Omental fat pad (tissue), 3 donors: ENCODE measurements at regions not wholly inside any gene's neighbourhood (a gene's known extent, or its start where the extent isn't known, plus 50 kb on each side); places are given as distances from the start of the nearest gene placed in this dataset.

ENCODE experiments used
- ATAC-seq: fragments of 150-250 bp; one replicate; pipeline ENCODE4 v1.9.1; 2016; ENCODE audit warnings: mild to moderate bottlenecking, moderate library complexity; ENCODE audit not compliant: low FRiP score
- DNase-seq: peaks from one replicate; pipeline ENCODE4 v3.0.0-alpha.2; 2019; ENCODE audit warnings: low spot score
- TF ChIP-seq, protein P1 (sequence below), 3 donors: fragments of 450-650 bp; IDR thresholded peaks; one replicate each; pipeline ENCODE4 v1.5.1; 2016 to 2017; ENCODE audit warnings: antibody characterized with exemption in 3 of 3, mild to moderate bottlenecking in 3 of 3, moderate library complexity in 2 of 3

DNA sequence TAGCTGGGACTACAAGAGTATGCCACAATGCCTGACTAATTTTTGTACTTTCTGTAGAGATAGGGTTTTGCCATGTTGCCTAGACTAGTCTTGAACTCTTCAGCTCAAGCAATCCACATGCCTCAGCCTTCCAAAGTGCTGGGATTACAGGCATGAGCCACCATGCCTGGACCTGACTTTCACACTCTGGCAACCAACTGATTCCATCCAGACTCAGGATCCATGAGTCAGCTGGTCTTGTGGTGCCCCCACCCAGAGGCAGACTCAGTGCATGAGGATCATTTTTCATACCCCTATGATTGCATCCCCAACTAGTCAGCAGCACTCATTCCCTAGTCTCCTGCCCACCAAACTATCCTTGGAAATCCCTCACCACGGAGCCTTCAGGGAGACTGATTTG lies 375.9 kb downstream of the ANXA1 start:
- DNase-seq (no peak), ATAC-seq (no peak)
- TF ChIP-seq, protein P1, sequence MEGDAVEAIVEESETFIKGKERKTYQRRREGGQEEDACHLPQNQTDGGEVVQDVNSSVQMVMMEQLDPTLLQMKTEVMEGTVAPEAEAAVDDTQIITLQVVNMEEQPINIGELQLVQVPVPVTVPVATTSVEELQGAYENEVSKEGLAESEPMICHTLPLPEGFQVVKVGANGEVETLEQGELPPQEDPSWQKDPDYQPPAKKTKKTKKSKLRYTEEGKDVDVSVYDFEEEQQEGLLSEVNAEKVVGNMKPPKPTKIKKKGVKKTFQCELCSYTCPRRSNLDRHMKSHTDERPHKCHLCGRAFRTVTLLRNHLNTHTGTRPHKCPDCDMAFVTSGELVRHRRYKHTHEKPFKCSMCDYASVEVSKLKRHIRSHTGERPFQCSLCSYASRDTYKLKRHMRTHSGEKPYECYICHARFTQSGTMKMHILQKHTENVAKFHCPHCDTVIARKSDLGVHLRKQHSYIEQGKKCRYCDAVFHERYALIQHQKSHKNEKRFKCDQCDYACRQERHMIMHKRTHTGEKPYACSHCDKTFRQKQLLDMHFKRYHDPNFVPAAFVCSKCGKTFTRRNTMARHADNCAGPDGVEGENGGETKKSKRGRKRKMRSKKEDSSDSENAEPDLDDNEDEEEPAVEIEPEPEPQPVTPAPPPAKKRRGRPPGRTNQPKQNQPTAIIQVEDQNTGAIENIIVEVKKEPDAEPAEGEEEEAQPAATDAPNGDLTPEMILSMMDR (IDR thresholded peaks at IDR 0.05) = no peak

DNA sequence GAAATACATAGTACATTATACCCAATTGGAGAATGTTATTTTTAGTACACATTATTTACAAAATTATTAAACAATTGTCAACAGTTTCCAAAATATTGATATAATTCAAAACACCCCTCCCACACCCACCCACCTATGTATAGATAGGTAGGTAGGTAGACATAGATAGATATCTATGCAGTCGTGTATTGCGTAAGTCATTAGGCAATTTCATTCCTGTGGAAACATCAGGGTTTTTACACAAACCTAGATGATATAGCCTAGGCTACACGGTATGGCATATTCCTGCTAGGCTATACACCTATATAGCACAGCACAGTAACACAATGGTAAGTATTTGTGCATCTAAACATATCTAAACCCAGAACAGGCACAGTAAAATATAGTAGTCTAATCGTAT lies 377.3 kb downstream of the ANXA1 start:
- TF ChIP-seq, protein P1 (IDR thresholded peaks at IDR 0.05) = no peak
- no peak for DNase-seq
- ATAC-seq = no peak

DNA sequence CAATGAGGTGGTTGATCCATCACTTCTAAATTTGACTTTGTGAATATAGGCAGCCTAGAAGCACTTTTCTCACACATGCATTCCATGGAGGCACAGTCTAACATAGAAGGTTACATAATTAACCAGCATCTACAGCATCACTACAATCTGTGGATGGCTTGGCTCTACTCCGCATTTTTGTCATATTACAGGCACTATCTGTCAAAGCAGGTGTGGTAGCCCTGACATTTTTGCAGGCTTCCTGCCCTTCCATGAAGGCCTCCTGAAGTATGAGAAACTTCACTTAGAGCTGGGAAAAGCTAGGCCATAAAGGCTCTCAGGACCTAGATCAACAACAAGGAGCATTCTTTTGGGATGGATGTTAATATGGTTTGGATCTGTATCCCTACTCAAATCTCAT lies 378.0 kb downstream of the ANXA1 start:
- no peak for ATAC-seq
- no peak for DNase-seq
- TF ChIP-seq, protein P1 (IDR thresholded peaks at IDR 0.05) = no peak

DNA sequence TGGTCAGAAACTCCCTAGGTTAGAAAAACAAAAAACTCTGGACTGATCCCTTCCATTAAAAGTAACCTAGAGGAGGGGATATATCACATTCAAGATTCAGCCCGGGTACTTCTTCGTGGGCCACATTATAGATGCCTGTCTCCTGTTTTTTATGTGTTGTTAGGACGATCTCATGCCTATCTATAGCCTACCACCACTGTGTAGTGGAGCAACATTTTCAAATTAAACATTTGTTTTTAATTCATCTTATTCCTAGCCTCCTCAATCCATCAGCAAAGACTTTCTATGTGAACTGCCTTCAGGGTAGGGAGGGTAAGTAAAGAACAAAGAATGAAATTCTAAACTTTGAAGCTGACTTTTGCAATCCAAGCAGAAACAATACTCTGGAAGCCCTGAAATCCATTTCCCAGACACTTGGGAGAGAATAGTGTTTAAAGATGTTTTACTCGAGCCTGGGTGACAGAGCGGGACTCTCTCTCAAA lies 379.4 kb downstream of the ANXA1 start:
- DNase-seq (no peak), ATAC-seq (no peak)
- TF ChIP-seq, protein P1 (IDR thresholded peaks at IDR 0.05) = no peak

DNA sequence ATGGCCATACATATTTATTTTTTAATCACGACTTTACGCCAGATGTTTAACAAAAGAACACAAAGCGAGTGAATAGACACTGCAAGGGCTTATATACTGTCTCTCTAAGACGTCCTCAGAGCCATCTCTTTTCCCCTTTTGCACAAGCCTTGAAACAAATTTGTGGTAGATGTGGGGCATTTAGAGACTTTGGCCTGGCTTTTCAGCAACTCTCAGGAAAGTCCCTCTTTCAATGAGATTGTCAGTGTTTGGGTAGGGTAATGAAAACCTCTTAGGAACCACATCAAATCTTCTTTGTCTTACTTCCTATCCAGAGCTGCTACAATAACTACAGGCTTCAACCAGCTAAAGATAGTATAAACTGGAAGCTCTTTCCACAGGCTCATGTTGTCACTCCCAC lies 380.0 kb downstream of the ANXA1 start:
- TF ChIP-seq, protein P1 (IDR thresholded peaks at IDR 0.05) = no peak
- ATAC-seq (no peak), DNase-seq (no peak)

DNA sequence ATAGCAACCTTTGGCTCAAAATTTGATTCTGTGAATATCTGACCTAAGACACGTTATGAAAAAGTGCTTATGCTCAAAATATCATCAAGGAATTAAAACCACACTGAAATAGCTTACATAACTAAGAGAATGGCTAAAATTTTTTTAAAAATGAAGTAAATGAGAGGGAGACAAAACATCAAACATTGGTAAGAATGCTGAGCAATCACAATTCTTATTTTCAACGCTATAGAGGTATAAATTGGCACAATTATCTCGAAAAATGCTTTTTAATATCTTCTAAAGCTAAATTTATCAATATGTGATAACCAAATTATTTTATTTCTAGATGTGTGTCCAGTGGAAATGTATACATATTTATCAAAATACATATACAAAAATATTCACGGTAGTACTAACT lies 381.3 kb downstream of the ANXA1 start:
- no peak for ATAC-seq
- DNase-seq = no peak
- TF ChIP-seq, protein P1 (IDR thresholded peaks at IDR 0.05) = no peak

DNA sequence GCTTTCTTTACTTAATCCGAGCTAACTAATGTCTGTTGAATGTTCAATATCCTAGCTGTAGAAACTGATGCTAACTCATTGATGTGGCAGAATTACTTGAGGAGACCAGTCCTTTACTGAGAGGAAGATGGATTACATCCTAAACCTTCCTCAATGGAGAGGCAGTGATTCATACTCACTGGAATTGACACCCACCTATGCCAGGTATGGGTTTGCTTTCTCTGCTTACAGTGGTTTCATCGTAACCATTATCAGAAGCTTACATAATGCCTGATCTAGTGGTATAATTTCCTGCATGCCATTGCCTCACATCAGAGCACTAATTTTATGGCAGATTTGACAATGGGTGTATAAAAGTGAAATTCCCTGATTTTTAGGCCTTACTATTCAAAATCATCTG lies 384.7 kb downstream of the ANXA1 start:
- ATAC-seq (no peak), DNase-seq (no peak)
- TF ChIP-seq, protein P1 (IDR thresholded peaks at IDR 0.05) = no peak
